HTR-8/SVneo (cell line): ENCODE measurements at regions not wholly inside any gene's neighbourhood (a gene's known extent, or its start where the extent isn't known, plus 50 kb on each side); places are given as distances from the start of the nearest gene placed in this dataset.

ENCODE experiments used
- DNase-seq: peaks from one replicate; pipeline ENCODE4 v3.0.0; 2011; ENCODE audit warnings: low spot score, mixed read lengths; ENCODE audit not compliant: insufficient read length
- FAIRE-seq: peaks from 2 replicates; lab custom pipeline; 2011; peaks lifted over from hg19 to GRCh38; lab: Jason Lieb, UNC

DNA sequence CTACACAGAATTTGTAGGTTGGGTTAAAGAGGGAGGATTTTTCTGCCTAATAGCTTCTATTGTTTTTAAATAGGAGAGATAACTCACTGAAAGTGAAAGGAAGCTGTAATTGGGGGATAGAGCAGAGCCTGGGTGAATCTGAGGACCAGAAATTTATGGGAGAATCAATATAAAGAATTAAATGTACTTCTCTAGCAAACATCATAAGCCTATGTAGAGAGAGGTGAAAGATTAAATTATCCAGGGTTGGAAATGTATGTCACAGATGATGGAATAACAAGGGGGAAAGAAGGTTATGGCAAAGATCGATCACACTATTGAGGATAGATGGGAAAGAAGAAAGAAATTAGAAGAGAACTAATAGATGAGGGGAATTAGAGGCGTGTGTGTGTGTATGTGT lies 104.4 kb upstream of the DCAF8L1 start:
- FAIRE-seq = no peak
- no peak for DNase-seq

- DNase-seq (no peak), FAIRE-seq (no peak)
Measured at GRCh38 chrX:28058901-28059300, 77.7 kb upstream of the DCAF8L1 start.

GRCh38 chrX:28042826-28043564 lies 61.7 kb upstream of the DCAF8L1 start:
- FAIRE-seq (no peak), DNase-seq (no peak)

- no peak for FAIRE-seq
- no peak for DNase-seq
Measured at GRCh38 chrX:28042260-28042659, 61.0 kb upstream of the DCAF8L1 start.

DNA sequence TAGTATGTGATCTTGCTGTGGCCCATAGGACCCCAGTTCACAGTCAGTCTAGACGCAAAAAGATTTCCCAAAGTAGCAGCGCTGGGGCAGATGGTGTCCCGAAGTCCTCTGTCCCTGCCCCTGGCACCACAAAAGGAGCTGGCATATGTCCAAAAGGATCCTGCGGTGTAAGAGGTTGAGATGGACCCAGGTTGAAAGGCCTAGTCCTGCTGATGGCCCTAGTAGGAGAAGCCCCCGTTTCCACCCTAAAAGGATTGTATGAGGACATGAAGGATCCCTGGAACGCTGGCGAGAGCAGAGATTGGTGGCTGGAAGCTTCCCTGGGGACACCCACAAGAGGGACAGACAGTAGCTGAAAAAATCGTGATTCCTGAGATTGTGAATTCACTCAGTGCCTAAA lies 58.0 kb upstream of the DCAF8L1 start:
- DNase-seq (no peak), FAIRE-seq (no peak)
